AG09309 (cell line): ENCODE measurements at regions not wholly inside any gene's neighbourhood (a gene's known extent, or its start where the extent isn't known, plus 50 kb on each side); places are given as distances from the start of the nearest gene placed in this dataset.

Source experiments
- DNase-seq: peaks from one replicate; pipeline ENCODE4 v3.0.0-alpha.2; 2010; ENCODE audit warnings: low read depth
- H3K4me3 ChIP-seq: 2 replicates; pipeline ENCODE4 v1.5.1; 2011; ENCODE audit warnings: mild to moderate bottlenecking, low read depth, low read length, moderate library complexity; ENCODE audit not compliant: control insufficient read depth
- TF ChIP-seq, protein P1 (sequence below): IDR thresholded peaks from 2 replicates; pipeline ENCODE4 v1.5.1; 2011; ENCODE audit warnings: mild to moderate bottlenecking, low read depth, low read length, inconsistent platforms; ENCODE audit not compliant: insufficient read depth, control insufficient read depth; ENCODE audit errors: missing control alignments

DNA sequence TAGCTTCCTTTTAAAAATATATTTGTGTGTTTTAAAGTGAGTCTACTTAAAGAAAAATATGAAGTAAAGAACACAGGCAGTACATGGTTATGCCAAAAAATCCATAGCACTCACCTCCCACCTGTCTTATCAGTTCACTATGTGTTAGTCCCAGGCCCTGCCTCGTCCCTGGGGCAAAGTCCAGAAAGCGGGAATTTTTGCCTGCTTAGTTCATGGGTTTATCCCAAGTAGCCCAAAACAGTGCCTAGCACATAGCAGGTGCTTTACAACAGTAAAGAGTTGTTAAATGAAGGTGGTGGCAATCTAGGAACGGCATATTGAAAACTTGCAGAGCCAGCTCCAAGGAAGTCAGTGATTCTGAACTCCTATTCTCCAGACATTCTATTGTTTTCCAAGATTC, 154.0 kb downstream of the MN1 start:
- no peak for DNase-seq
- TF ChIP-seq, protein P1, sequence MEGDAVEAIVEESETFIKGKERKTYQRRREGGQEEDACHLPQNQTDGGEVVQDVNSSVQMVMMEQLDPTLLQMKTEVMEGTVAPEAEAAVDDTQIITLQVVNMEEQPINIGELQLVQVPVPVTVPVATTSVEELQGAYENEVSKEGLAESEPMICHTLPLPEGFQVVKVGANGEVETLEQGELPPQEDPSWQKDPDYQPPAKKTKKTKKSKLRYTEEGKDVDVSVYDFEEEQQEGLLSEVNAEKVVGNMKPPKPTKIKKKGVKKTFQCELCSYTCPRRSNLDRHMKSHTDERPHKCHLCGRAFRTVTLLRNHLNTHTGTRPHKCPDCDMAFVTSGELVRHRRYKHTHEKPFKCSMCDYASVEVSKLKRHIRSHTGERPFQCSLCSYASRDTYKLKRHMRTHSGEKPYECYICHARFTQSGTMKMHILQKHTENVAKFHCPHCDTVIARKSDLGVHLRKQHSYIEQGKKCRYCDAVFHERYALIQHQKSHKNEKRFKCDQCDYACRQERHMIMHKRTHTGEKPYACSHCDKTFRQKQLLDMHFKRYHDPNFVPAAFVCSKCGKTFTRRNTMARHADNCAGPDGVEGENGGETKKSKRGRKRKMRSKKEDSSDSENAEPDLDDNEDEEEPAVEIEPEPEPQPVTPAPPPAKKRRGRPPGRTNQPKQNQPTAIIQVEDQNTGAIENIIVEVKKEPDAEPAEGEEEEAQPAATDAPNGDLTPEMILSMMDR = no peak
- H3K4me3 ChIP-seq = no peak overlapping the region

DNA sequence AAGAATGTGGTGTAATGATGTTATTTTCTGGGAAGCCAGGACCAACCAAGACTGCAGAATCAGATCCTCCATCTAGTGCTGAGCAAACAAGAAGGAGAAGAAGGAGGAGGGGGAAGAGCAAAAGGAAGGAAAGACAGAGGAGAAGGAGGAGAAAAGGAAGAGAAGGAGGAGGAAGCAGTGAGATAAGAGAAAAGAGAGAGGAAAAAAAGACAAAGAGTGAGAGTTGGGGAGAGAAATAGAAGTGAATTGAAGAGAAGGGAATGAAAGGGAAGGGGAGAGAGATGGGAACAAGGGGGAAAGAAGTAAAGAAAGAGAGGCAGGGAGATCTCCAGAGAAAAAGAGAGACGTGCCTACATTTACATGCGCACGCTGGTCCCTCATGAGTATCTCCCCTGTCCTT, 153.5 kb downstream of the MN1 start:
- DNase-seq = no peak
- TF ChIP-seq, protein P1 = no peak
- H3K4me3 ChIP-seq = no peak overlapping the region

DNA sequence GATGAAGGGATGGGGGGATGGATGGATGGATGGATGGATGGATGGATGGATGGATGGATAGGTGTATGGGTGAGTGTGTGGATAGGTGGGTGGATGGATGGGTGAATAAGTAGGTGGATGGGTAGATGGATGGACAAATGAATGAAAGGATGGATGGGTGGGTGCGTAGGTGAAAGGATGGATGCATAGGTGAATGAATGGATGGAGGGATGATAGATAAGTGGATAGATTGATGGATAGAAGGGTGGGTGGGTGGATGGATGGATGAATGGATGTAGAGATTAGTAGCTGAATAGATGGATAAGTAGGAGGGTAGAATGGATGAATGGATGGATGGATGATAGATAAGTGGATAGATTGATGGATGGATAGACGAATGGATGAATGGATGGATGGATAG, 152.7 kb downstream of the MN1 start:
- DNase-seq = no peak
- no peak overlapping the region for H3K4me3 ChIP-seq
- TF ChIP-seq, protein P1 = no peak

DNA sequence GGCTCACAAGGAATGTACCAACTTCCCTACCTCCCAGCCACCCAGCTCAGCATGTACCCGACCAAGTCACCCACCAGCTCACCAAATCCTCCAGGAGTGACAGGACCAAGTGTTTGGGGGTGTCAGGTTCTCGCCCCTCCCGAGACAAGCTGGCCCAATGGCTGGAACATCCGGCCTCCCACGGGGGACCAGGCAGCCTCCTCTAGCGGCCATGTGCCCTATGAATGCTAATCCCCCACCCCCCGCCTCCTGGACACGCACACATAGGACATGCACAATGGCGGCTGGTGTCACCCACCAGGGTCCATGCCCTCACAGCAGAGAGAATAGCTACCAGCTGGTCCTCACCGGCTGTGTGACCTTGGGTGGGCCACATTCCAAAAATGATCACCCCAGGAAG, 151.0 kb downstream of the MN1 start:
- DNase-seq = no peak
- H3K4me3 ChIP-seq = no peak overlapping the region
- TF ChIP-seq, protein P1 = no peak

DNA sequence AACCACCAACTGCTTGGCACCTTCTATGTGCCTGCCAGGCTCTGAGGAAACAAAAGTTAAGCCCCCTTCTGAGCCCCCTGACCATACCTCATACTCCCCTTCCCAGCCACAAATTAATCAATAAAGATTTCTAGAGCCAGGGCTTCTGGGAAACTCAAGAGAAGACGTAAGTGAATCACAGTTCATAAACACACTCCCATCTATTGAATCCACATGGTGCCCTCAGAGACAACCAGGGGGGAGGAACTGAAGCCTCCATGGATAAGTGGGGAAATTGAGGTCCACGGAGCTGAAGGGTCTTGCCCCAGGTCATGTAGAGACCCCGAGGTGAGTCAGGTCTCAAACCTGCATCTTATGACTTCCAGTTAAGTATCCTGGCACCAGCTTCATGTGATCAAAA, 150.6 kb downstream of the MN1 start:
- DNase-seq = no peak
- H3K4me3 ChIP-seq = no peak overlapping the region
- TF ChIP-seq, protein P1 = no peak

DNA sequence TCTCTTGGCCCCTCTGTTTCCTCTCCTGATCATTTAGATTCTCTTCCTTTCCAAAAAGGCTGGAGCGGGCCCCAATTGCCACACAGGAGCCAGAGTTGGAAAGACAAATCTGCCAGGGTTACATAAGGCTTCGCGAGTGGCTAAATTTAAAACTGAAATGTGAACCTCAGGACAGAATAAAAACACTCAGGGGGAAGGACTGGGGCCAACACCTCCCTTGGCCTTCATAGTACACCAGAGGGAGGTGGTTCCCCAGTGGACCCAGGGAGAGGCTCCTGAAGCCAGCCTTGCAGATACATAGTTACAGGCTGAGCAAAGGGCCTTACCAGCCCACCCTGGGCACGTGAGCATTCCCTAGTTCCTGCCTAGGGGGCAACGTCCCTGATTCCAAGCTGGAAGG, 150.1 kb downstream of the MN1 start:
- no peak for DNase-seq
- no peak overlapping the region for H3K4me3 ChIP-seq
- TF ChIP-seq, protein P1 = no peak

DNA sequence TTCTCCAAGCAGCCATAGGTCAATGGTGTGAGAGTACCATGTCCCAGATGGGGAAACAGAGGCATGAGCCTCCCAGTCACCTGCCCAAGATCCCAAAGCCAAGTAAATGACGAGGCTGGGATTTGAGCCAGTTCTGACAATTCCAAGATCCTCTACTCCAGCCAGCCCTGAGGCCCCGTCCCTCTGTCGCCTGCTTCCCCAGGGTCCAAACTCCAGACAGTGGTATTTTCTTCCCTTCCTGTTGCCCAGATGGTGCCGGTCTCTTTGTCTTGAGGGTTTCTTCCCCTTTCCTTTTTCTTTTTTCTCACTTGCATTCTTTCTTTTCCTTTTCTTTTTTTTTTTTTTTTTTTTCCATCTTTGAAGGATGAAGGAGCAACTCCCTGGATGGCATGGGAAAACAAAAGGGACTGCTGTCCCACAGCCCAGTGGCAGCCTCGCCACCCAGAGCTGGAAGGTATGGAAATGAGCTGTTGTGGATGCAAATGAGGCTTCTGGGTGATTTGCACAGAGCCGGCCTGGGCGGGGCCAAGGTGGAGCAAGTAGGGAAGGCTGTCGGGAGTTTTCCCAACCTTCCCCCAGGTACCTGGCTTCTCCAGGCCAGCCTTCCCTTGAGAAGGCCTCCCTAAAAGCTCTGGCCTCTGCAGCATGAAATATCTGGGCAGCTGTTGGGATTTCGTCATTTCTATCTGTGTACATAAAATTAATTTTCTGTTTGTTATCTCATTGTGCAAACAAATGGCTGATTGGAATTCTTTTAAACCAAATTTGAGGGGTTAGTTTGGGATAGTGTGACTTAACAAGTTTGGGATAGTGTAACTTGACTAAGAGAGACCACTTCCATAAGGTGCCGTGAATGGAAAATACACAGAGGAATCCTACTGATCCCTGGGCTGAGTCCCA, 146.8 kb downstream of the MN1 start:
- H3K4me3 ChIP-seq = no peak overlapping the region
- TF ChIP-seq, protein P1 = no peak
- no peak for DNase-seq
